ENCODE measurements at regions not wholly inside any gene's neighbourhood (a gene's known extent, or its start where the extent isn't known, plus 50 kb on each side); places are given as distances from the start of the nearest gene placed in this dataset.

GRCh38 chr4:104592183-104592582, 97.5 kb upstream of the CXXC4 start (continued):
- no peak for TF ChIP-seq ZNF462 (CRISPR knock-in tag; IDR thresholded peaks at IDR 0.05)
- TF ChIP-seq, protein P1, sequence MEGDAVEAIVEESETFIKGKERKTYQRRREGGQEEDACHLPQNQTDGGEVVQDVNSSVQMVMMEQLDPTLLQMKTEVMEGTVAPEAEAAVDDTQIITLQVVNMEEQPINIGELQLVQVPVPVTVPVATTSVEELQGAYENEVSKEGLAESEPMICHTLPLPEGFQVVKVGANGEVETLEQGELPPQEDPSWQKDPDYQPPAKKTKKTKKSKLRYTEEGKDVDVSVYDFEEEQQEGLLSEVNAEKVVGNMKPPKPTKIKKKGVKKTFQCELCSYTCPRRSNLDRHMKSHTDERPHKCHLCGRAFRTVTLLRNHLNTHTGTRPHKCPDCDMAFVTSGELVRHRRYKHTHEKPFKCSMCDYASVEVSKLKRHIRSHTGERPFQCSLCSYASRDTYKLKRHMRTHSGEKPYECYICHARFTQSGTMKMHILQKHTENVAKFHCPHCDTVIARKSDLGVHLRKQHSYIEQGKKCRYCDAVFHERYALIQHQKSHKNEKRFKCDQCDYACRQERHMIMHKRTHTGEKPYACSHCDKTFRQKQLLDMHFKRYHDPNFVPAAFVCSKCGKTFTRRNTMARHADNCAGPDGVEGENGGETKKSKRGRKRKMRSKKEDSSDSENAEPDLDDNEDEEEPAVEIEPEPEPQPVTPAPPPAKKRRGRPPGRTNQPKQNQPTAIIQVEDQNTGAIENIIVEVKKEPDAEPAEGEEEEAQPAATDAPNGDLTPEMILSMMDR (conservative IDR thresholded peaks at IDR 0.05; ENCODE audit: low read depth in 2 of 2), result no peak

DNA sequence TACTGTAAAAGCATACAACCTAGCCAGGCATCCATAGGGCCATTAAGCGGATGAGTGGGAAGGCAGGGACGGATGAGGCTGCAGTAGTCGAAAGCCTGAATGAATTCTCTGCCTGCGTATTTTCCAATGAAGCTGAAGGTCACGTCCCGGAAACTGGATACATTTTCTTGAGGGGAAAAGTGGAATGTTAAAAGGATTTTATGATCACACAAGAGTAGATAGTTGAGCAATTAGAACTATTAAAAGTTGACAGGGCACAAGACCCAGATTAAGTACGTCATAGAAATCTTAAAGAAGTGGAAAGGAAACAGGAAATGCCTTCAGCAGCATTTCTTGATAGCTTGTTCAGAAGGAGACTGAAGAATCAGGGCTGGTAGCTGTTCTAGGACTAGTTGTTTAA, 98.3 kb upstream of the CXXC4 start:
- Mint-ChIP-seq H3K27ac (peak overlapping the region; percentile 71), H3K36me3 (ENCODE audit: low read depth) (no peaks in the 10 kb centered on the region), H3K4me3 (no peak overlapping the region), H3K27me3 (ENCODE audit: insufficient read depth, low read depth, poor library complexity) (no peaks in the 10 kb centered on the region), H3K4me1 (peaks cover 34% of the 10 kb centered on the region), H3K9me3 (no peaks in the 10 kb centered on the region)
- Histone ChIP-seq H3K27ac (ENCODE audit: low read depth) (no peak overlapping the region), H3K27me3 (ENCODE audit: insufficient read depth) (no peaks in the 10 kb centered on the region), H3F3A (replicated peaks; ENCODE audit: low read depth) (no peaks in the 10 kb centered on the region), H2AFZ (peak overlapping the region; percentile 6; the same call in 1 of the 2 replicates), H3K9me2 (ENCODE audit: insufficient read depth) (no peaks in the 10 kb centered on the region), H3K4me3 (no peak overlapping the region), H3K4me1 (ENCODE audit: insufficient read depth) (peaks cover 27% of the 10 kb centered on the region), H3K4me2 (0 out of 2 replicates have a peak overlapping the region, but pooled peaks have one; percentile 6), H4K20me1 (replicated peaks; ENCODE audit: insufficient read depth) (no peaks in the 10 kb centered on the region), H3K36me3 (ENCODE audit: insufficient read depth) (no peaks in the 10 kb centered on the region), H3K79me2 (replicated peaks; ENCODE audit: insufficient read depth) (no peaks in the 10 kb centered on the region)
- peak; percentile 41 for DNase-seq (ENCODE audit: low spot score)
- peak; percentile 31; the same call in 2 of the 3 replicates for ATAC-seq
- TF ChIP-seq STAT1 (IDR thresholded peaks at IDR 0.05; ENCODE audit: unreplicated experiment) (no peak), POLR2AphosphoS5 (IDR thresholded peaks at IDR 0.05; ENCODE audit: low read depth) (no peak), ZNF331 (CRISPR knock-in tag; IDR thresholded peaks at IDR 0.05; ENCODE audit: low read depth) (no peak), ZNF114 (CRISPR knock-in tag; IDR thresholded peaks at IDR 0.05) (no peak), JUNB (IDR thresholded peaks at IDR 0.05; ENCODE audit: unreplicated experiment) (no peak), REST (IDR thresholded peaks at IDR 0.05; ENCODE audit: unreplicated experiment) (no peak), ETS1 (IDR thresholded peaks at IDR 0.05) (no peak), EZH2 (IDR thresholded peaks at IDR 0.05; ENCODE audit: low read depth, unreplicated experiment) (no peak)
- TF ChIP-seq, protein P1 (conservative IDR thresholded peaks at IDR 0.05; ENCODE audit: low read depth in 2 of 2), result no peak
